ENCODE measurements at regions not wholly inside any gene's neighbourhood (a gene's known extent, or its start where the extent isn't known, plus 50 kb on each side); places are given as distances from the start of the nearest gene placed in this dataset.

- 65 to 83% methylated on average over 4 of the region's 4 CpGs for WGBS, 2 donors (ENCODE audit: low coverage in 1 of 2)
- Histone ChIP-seq H3K4me1 (peaks cover 0 to 3% (median 0%) of the 10 kb centered on the region in 3 donors), H3K36me3 (no peaks in the 10 kb centered on the region), H3K27me3 (no peaks in the 10 kb centered on the region), H3K9me3 (no peaks in the 10 kb centered on the region), H3K27ac (no peak overlapping the region), H3K4me3 (no peak overlapping the region)
- no peak for ATAC-seq
- TF ChIP-seq CTCF (IDR thresholded peaks at IDR 0.05) (no peak), POLR2A (IDR thresholded peaks at IDR 0.05) (no peak), POLR2AphosphoS5 (IDR thresholded peaks at IDR 0.05) (no peak), EP300 (IDR thresholded peaks at IDR 0.05) (no peak)
Measured at GRCh38 chr4:45346816-45347435, 620.6 kb upstream of the GNPDA2 start.

GRCh38 chr4:45345558-45345957 is 619.2 kb upstream of the GNPDA2 start:
- WGBS, 2 donors (ENCODE audit: low coverage in 1 of 2), result 72 to 74% methylated on average over 5 of the region's 5 CpGs
- peaks cover 0 to 3% (median 0%) of the 10 kb centered on the region in 3 donors for H3K4me1 ChIP-seq
- no peak for ATAC-seq
- H3K27ac ChIP-seq, result no peak overlapping the region
- TF ChIP-seq EP300 (IDR thresholded peaks at IDR 0.05) (no peak), POLR2A (IDR thresholded peaks at IDR 0.05) (no peak), CTCF (IDR thresholded peaks at IDR 0.05) (no peak), POLR2AphosphoS5 (IDR thresholded peaks at IDR 0.05) (no peak)
- no peaks in the 10 kb centered on the region for H3K27me3 ChIP-seq
- H3K36me3 ChIP-seq, result no peaks in the 10 kb centered on the region
- H3K9me3 ChIP-seq, result no peaks in the 10 kb centered on the region
- H3K4me3 ChIP-seq, result no peak overlapping the region

- no peaks in the 10 kb centered on the region for H3K27me3 ChIP-seq
- no peak overlapping the region for H3K4me3 ChIP-seq
- H3K4me1 ChIP-seq, result no peaks in the 10 kb centered on the region
- WGBS, 2 donors (ENCODE audit: low coverage in 1 of 2), result 83 to 91% methylated on average over 5 of the region's 5 CpGs
- H3K27ac ChIP-seq, result no peak overlapping the region
- no peak for TF ChIP-seq EP300 (IDR thresholded peaks at IDR 0.05)
- no peak for TF ChIP-seq POLR2AphosphoS5 (IDR thresholded peaks at IDR 0.05)
- TF ChIP-seq POLR2A (IDR thresholded peaks at IDR 0.05), result no peak
- no peak for TF ChIP-seq CTCF (IDR thresholded peaks at IDR 0.05)
- H3K36me3 ChIP-seq, result no peaks in the 10 kb centered on the region
- no peaks in the 10 kb centered on the region for H3K9me3 ChIP-seq
- no peak for ATAC-seq
Measured at GRCh38 chr4:45331802-45332201, 605.4 kb upstream of the GNPDA2 start.

GRCh38 chr4:45327544-45327943 is 601.2 kb upstream of the GNPDA2 start:
- Histone ChIP-seq H3K4me3 (no peak overlapping the region), H3K27me3 (no peaks in the 10 kb centered on the region), H3K9me3 (no peaks in the 10 kb centered on the region), H3K27ac (no peak overlapping the region), H3K36me3 (no peaks in the 10 kb centered on the region), H3K4me1 (no peaks in the 10 kb centered on the region)
- ATAC-seq, result no peak
- TF ChIP-seq CTCF (IDR thresholded peaks at IDR 0.05) (no peak), POLR2A (IDR thresholded peaks at IDR 0.05) (no peak), POLR2AphosphoS5 (IDR thresholded peaks at IDR 0.05) (no peak), EP300 (IDR thresholded peaks at IDR 0.05) (no peak)
